Prostate gland (tissue), 2 donors: ENCODE measurements at regions not wholly inside any gene's neighbourhood (a gene's known extent, or its start where the extent isn't known, plus 50 kb on each side); places are given as distances from the start of the nearest gene placed in this dataset.

ENCODE experiments used
- CTCF ChIP-seq, 4 experiments: fragments of 200-600 bp in 2 of 4; fragments of 450-650 bp in 2 of 4; sonication (generic) in 2 of 4; IDR thresholded peaks; 1 replicate in 3 of 4; 2 replicates in 1 of 4; pipeline ENCODE4 v1.5.1; 2016 to 2019; ENCODE audit warnings: antibody characterized with exemption in 4 of 4, mild to moderate bottlenecking in 2 of 4, moderate library complexity in 2 of 4
- POLR2A ChIP-seq: fragments of 450-650 bp; IDR thresholded peaks from one replicate; pipeline ENCODE4 v1.6.1; 2016; ENCODE audit warnings: antibody characterized with exemption, mild to moderate bottlenecking
- POLR2AphosphoS5 ChIP-seq: sonication (generic); formaldehyde crosslinking; IDR thresholded peaks from one replicate; pipeline ENCODE4 v1.6.1; 2017; ENCODE audit warnings: antibody characterized with exemption

GRCh38 chr10:14460447-14460846 is 129.7 kb upstream of the FRMD4A start:
- no peak for TF ChIP-seq POLR2AphosphoS5
- TF ChIP-seq CTCF (IDR thresholded peaks at IDR 0.05), result no peak
- TF ChIP-seq POLR2A, result no peak
